ENCODE measurements at regions not wholly inside any gene's neighbourhood (a gene's known extent, or its start where the extent isn't known, plus 50 kb on each side); places are given as distances from the start of the nearest gene placed in this dataset.
"Not testable (repeated sequence)": the region's sequence is repeated elsewhere in the genome, so short reads cannot be mapped to it uniquely, and the experiment has no call there.

- no peak overlapping the region for H3K4me3 ChIP-seq (ENCODE audit: low read depth, low read length)
Observed at GRCh38 chr13:90576067-90576466, 771.4 kb upstream of the MIR17HG start.

DNA sequence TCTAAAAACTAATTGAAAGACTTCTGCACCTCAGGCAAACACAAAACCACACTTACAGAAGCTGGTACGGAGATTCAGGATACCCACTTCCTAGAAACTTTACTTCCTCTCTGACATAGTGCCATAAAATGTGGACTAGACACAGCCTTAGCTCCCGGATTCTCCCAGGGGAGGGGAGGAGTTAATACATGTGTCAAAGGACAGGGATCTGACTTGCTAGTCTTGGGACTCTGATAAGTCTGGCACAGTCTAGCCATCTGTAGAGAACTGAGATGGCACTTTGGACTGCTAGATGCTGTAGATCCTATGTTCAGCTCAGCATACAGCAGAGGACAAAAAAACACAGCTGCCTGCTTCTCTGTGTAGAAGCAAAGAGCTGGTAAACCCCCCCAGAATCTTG lies 769.8 kb upstream of the MIR17HG start:
- no peak overlapping the region for H3K4me3 ChIP-seq (ENCODE audit: low read depth, low read length)

DNA sequence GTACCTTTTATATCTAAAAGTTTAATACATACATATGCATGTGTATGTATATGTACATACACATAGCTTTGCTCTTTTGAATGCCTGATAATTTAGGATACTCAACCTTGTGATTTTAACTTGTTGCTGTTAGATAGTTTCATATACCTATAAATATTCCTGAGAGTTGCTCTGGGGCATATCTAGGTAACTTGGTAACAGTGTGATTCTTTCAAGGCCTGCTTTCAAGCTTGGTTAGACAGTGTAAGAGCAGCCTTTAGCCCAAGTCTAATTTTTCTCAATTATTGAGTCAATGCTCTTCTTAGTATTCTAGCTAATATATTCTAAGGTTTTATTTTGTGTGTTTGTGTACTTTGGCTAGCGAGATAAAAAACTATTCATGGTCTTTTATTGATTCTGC lies 762.1 kb upstream of the MIR17HG start:
- H3K4me3 ChIP-seq (ENCODE audit: low read depth, low read length) = no peak overlapping the region

- H3K4me3 ChIP-seq (ENCODE audit: low read depth, low read length) = no peak overlapping the region
Observed at GRCh38 chr13:90591260-90591926, 756.1 kb upstream of the MIR17HG start.

GRCh38 chr13:90591927-90592268 lies 755.6 kb upstream of the MIR17HG start:
- no peak overlapping the region for H3K4me3 ChIP-seq (ENCODE audit: low read depth, low read length)

DNA sequence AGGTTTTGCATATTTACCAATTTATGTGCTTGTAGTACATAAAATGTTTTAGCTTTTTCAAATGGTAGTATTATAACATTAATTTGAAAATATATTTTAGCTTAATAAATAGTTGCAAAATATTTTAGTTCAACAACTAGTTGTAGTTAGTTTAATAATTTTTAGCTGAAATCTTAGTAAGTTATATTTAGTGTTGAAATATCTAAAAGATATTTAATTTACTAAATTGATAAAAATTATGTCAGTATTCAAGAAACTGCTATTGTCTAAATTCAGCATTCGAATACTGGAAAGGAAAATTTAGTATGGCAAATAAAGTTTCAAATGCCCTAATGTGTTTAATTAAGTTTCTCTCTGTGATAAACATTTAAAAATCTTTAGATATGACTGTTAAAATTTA lies 754.5 kb upstream of the MIR17HG start:
- H3K4me3 ChIP-seq (ENCODE audit: low read depth, low read length) = no peak overlapping the region

DNA sequence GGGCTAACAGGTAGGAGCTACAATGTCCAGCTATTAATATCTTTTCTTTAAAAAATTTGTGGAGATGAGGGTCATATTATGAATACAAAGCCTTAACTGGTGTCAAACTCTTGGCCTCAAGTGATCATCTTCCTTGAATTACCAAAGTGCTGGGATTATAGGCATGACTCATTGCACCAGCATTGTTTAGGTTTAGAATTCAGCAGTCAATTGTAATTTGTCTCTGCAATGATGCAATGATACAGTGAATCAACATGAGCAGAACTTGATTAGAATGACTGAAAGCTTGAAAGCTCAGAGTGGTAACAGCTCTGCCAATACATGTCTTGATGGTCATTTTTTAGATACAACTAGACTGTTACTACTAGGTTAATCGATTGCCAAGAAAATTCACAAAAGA lies 752.8 kb upstream of the MIR17HG start:
- no peak overlapping the region for H3K4me3 ChIP-seq (ENCODE audit: low read depth, low read length)

DNA sequence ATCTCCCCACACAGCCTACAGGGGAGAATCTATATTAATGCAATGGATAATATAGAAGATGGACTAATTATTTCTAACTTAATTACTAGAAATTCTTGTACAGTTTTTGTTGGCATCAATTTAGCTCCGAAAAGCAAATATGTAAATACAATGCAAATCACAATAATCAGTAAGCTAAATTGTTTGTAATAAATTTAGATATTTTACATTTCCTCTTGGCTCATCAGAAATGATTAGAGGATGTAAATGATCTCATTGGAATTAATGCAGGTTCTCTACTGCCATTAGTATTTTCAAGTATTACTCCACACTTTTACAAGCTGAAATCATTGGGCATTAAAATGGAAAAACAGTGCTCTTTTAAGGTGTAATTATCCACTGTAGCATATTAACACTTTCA lies 741.8 kb upstream of the MIR17HG start:
- H3K4me3 ChIP-seq (ENCODE audit: low read depth, low read length) = no peak overlapping the region

- H3K4me3 ChIP-seq (ENCODE audit: low read depth, low read length) = not testable (repeated sequence)
Observed at GRCh38 chr13:90606921-90607320, 740.6 kb upstream of the MIR17HG start.

DNA sequence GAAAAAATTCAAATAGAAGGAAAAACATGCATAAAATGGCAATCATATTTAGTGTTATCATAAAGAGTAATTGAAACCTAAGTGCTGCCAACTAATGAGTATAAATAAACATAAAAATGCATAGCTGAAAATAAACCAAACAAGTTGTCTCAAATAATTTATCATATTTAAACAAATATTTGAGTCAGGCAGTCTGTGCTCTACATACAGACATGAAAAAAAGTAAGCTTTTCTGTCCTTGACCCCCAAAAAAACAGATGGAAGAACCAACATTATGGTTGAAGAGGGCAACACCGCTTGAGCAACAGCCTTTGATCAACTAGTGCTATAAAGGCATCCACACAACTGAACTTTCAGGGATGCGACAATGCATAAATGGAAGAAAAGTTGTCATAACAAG lies 735.1 kb upstream of the MIR17HG start:
- H3K4me3 ChIP-seq (ENCODE audit: low read depth, low read length) = no peak overlapping the region

GRCh38 chr13:90613076-90613795 lies 734.3 kb upstream of the MIR17HG start:
- H3K4me3 ChIP-seq (ENCODE audit: low read depth, low read length) = no peak overlapping the region

GRCh38 chr13:90615236-90615635 lies 732.3 kb upstream of the MIR17HG start:
- H3K4me3 ChIP-seq (ENCODE audit: low read depth, low read length) = no peak overlapping the region

GRCh38 chr13:90615767-90616166 lies 731.7 kb upstream of the MIR17HG start:
- no peak overlapping the region for H3K4me3 ChIP-seq (ENCODE audit: low read depth, low read length)

DNA sequence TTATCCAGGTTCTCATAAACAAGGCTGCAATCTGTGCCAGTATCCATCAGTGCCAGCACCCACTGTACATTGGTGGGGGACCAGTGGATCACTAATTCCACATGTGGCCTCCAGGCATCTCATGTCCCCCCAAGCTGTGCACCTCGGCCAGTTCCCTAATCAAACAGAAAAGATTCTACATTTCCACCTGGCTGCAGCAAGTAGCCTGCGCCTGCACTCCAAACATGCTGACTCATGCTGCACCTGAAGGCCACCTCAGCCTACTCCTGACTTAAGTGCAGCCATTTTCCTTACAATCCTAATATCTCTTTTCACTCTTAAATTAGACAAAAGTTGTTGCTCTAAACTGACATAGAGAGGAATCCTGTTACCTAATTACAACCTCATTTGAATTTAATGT lies 729.4 kb upstream of the MIR17HG start:
- H3K4me3 ChIP-seq (ENCODE audit: low read depth, low read length) = no peak overlapping the region

GRCh38 chr13:90622541-90622940 lies 724.9 kb upstream of the MIR17HG start:
- H3K4me3 ChIP-seq (ENCODE audit: low read depth, low read length) = no peak overlapping the region

DNA sequence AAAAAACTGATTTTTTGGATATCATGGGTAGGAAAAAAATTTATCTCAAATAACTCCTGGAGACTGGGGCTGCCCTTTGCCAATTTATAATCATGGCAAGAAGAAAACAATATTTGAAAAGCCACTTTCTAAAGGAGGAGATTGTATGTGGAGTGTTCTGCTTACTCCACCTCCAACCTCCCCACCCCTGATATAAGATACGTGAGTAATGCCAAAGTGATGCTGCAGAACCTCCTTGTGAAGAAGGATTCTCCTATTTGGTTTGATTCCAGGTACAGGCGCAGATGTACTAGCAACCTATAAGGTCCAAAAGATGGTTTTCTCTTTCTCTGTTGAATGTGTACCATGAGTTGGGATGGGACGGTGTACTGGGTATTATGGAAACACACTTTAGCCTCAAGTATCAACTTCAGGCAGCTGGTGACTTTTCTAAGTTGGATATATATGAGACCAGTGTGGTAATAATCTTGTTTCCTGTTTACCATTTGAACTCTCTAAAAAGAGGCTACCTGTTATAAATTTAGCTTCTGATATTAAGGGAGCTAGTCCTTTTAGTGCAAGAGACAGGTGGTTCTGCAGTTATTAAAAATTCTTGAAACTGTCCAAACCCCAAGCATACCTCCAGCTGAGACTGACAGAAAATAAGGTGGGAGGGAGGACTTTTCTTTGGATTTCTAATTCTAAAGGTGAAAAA lies 724.0 kb upstream of the MIR17HG start:
- no peak overlapping the region for H3K4me3 ChIP-seq (ENCODE audit: low read depth, low read length)

DNA sequence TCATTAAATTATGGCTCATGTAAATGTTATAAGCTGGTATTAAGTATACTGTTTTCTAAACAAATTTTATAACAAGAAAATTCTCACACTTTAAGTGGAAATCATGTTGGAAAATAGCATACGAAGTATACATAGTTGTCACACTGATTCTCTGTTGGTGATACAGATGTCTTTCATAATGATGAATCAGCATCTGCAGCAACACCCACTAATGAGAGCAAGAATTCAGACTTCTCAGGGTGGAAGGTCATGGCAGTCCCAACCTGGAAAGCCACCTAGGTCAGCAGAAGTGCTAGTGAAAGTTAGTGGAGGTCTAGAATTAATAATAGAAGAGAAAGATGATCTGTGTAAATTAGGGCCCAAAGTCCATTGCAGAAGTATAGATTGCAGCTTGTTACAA lies 719.7 kb upstream of the MIR17HG start:
- no peak overlapping the region for H3K4me3 ChIP-seq (ENCODE audit: low read depth, low read length)

GRCh38 chr13:90628471-90628870 lies 719.0 kb upstream of the MIR17HG start:
- no peak overlapping the region for H3K4me3 ChIP-seq (ENCODE audit: low read depth, low read length)

DNA sequence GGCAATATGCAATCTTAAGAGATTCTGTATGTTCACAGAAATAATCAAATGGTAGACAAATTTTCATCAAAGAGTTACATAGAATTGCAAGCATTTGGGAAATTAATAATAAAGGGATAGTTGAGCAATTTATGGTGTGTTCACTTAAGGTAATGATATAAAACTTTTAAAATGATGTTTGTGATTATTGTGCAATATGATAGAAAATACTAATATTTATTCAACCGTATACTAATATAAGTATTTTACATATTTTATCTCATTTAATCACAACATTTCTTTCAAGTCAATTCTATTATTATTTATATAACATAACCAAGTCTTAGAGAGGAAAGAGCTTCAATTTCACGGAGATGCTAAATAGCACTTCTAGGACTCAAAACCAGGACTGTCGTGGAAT lies 716.8 kb upstream of the MIR17HG start:
- no peak overlapping the region for H3K4me3 ChIP-seq (ENCODE audit: low read depth, low read length)

DNA sequence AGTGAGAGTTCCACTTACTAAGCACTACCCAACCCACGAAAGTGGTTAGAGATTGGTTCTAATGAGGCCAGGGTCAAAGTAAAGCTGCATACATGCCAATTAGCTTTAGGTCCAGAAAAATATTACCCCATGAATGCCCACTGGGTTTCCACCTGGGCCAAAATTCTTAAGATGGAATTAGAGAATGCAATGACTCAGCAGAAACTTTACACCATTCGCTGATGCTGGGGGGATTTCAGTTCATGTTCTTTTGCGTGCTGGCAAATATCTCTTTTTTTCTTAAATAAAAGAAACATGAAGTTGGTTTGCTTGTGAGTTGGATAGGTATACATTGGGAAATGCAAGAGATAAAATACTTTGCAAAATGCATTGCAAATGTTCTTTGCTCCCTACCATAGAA lies 715.3 kb upstream of the MIR17HG start:
- no peak overlapping the region for H3K4me3 ChIP-seq (ENCODE audit: low read depth, low read length)

DNA sequence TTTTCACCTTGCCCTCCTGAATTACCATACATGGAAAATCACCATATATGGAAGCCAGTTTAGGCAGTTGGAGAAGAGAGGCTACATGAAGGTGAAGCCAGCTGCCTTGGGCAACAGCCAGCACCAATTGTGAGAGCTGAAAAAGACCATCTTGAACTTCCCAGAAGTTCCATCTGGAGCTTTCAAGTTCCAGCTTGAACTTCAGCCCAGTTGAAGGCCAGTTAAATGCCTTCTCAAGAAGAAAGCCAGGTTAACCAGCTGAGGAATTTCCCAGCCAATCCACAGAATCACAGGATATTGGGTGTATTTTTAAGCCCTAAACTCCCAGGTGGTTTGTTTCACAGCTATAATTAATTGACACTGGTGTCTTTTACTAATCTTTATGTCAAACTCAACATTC lies 713.6 kb upstream of the MIR17HG start:
- H3K4me3 ChIP-seq (ENCODE audit: low read depth, low read length) = no peak overlapping the region

DNA sequence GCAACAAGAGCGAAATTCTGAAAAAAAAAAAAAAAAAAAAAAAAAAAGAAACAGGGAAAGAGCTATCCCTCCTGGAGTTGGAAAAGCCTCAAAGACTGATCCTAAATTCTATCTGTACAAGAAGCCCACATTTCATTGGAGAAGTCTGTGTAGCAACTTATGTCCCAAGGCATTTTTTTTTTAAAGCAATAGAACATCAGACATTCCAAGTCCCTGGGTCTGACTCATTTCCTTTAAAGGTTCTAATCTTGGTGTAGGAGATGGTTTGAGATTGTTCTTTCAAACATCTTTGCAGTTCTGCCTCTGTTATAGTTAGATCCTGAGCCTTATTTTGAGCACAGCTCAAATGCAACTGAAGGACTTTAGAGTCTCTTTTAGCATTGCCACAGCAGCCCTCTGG lies 706.5 kb upstream of the MIR17HG start:
- no peak overlapping the region for H3K4me3 ChIP-seq (ENCODE audit: low read depth, low read length)

Data from iPS-11a (cell line).